ENCODE measurements at regions not wholly inside any gene's neighbourhood (a gene's known extent, or its start where the extent isn't known, plus 50 kb on each side); places are given as distances from the start of the nearest gene placed in this dataset.
"Not testable (repeated sequence)": the region's sequence is repeated elsewhere in the genome, so short reads cannot be mapped to it uniquely, and the experiment has no call there.

DNA sequence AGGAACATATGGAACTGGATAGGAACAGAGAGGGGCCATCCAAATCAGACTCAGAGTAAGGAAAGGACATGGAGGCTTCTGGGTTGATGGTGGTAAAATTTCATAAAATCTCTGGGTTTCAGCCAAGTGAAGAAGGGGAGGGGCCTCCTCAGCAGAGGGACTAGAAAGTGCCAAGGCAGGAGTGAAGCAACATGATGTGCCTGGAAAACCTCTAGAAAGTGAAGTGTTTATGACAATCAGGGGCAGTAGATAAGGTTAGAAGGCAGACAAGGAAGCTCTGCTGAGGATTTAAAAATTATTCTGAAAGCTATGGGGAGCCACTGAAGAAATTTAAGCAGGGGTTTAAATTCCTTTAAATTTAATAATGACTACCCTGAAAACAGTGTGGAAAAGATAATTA lies 126.0 kb upstream of the TENT5A start:
- H3K36me3 ChIP-seq, result no peaks in the 10 kb centered on the region
- DNase-seq, result no peak
- no peak overlapping the region for H3K4me3 ChIP-seq
- H3K27ac ChIP-seq, result no peak overlapping the region
- no peaks in the 10 kb centered on the region for H3K27me3 ChIP-seq
- H3K9me3 ChIP-seq (replicated peaks), result no peaks in the 10 kb centered on the region
- H3K4me1 ChIP-seq, result no peaks in the 10 kb centered on the region

DNA sequence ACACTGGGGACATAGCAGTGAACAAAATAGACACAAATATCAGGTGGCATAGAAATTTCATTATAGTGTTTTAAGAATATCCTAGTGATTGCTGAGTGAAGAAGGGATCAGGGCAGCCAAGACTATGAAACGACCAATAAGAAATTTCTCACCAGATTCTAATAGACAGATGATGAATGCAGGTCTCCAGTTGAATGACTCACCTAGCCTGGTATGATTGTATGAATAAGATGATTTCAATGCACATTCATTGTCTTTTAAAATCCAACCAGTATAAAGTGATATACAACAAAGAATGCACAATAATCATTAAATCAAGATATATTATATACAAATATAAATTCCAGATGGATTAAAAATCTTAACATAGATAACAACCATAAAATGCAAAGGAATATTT lies 124.5 kb upstream of the TENT5A start:
- H3K4me3 ChIP-seq, result no peak overlapping the region
- no peaks in the 10 kb centered on the region for H3K27me3 ChIP-seq
- no peaks in the 10 kb centered on the region for H3K36me3 ChIP-seq
- no peak for DNase-seq
- no peaks in the 10 kb centered on the region for H3K9me3 ChIP-seq (replicated peaks)
- no peaks in the 10 kb centered on the region for H3K4me1 ChIP-seq
- H3K27ac ChIP-seq, result no peak overlapping the region

DNA sequence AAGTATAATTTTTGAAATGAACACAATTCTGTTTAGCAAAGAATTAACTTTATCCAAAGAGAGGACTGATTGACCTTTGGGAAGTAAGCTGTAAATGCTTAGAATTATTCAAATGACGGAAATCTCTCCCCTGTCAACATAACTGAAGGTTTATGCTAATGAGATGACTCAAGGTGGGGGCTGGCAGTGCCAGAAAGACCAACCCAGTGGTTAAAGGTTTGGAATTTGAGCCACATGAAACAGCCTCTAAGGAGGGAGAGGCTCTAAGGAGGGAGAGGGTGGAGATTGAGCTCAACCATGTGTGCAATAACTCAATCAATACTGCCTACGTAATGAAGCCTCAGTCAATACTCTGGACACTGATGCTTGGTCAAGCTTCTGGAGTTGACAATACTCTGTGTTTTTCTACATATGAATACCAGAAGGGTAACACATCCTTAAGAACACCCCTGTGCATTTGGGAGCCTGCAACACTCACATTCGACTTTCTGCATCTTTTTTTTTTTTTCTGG lies 123.4 kb upstream of the TENT5A start:
- Histone ChIP-seq H3K4me1 (no peaks in the 10 kb centered on the region), H3K36me3 (no peaks in the 10 kb centered on the region), H3K27me3 (no peaks in the 10 kb centered on the region), H3K9me3 (replicated peaks) (no peaks in the 10 kb centered on the region), H3K27ac (no peak overlapping the region), H3K4me3 (no peak overlapping the region)
- no peak for DNase-seq

DNA sequence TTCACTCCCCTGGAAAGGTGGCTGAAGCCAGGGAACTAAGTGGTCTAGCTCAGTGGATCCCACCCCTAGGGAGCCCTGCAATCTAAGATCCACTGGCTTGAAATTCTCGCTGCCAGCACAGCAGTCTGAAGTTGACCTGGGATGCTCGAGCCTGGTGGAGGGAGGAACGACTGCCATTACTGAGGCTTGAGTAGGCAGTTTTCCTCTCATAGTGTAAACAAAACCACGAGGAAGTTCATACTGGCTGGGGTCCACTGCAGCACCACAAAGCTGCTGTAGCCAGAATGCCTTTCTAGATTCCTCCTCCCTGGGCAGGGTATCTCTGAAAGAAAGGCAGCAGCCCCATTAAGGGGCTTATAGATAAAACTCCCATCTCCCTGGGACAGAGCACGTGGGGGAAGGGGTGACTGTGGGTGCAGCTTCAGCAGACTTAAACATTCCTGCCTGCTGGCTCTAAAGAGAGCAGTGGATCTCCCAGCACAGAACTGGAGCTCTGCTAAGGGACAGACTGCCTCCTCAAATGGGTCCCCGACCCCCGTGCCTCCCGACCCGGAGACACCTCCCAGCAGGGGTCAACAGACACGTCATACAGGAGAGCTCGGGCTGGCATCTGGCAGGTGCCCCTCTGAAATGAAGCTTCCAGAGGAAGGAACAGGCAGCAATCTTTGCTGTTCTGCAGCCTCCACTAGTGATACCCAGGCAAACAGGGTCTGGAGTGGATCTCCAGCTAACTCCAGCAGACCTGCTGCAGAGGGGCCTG lies 117.4 kb upstream of the TENT5A start:
- not testable (repeated sequence) for H3K4me3 ChIP-seq; DNase-seq; H3K4me1 ChIP-seq; H3K27me3 ChIP-seq; H3K9me3 ChIP-seq (replicated peaks); H3K36me3 ChIP-seq; H3K27ac ChIP-seq

DNA sequence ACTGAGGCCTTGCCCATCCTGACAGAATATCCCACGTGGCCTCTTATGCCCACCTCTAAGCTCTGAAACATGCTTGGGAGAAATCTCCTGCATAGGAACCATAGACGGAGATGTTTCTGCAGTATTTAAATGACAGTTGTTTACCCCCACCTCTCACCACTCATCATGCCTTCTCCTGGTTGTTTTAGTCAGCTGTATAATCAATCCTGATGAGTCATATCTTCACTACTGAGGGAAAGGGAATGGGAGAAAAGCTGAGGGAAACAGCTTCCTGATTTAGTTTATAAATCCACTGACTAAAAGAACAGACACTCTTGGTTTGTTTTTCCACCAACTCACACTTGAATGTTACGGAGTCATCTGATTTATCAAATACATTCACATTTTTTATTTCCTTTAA lies 113.2 kb upstream of the TENT5A start:
- no peak overlapping the region for H3K27ac ChIP-seq
- no peaks in the 10 kb centered on the region for H3K4me1 ChIP-seq
- H3K27me3 ChIP-seq, result peaks cover 3% of the 10 kb centered on the region; the same call in 1 of the 2 replicates
- DNase-seq, result no peak
- H3K4me3 ChIP-seq, result no peak overlapping the region
- no peaks in the 10 kb centered on the region for H3K9me3 ChIP-seq (replicated peaks)
- H3K36me3 ChIP-seq, result no peaks in the 10 kb centered on the region

DNA sequence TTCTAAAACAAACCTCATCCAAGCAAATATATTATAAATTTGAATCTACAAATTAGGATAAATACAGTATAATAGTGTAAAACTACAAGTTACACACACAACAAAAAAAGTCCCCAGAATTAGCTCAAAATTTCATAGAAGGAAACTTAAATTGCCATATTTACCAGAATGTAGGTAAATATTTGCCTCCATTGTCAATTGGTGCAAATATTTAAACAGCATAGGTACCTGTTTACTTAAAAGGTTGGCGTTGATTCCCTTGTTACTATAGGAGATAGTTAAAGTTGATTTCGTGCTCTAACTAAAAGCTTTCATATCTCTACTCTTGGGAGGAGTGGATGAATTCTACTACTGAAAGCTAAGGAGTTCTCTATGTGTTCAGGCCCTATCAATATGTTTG lies 111.6 kb upstream of the TENT5A start:
- Histone ChIP-seq H3K27me3 (peaks cover 3% of the 10 kb centered on the region; the same call in 1 of the 2 replicates), H3K9me3 (replicated peaks) (no peaks in the 10 kb centered on the region), H3K4me1 (no peaks in the 10 kb centered on the region), H3K27ac (no peak overlapping the region), H3K4me3 (no peak overlapping the region), H3K36me3 (no peaks in the 10 kb centered on the region)
- DNase-seq, result no peak

DNA sequence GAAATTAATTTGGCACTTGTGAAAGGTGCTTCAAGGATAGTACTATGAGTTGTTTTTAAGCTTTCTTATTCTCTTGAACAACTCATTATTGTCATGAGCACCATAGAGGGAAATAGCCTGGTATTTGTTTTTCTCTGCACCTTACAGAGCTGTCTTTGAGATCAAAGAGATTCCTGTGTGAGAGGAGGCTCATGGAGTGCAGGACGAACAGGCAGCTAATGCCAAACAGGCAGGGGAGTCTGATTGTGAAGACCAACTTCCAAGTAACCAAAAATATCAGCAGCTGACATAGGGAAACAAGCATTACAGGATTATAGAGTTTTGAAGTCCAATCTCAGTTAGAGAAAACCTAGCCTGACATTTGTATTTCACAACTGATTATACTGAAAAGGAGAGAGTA lies 110.6 kb upstream of the TENT5A start:
- Histone ChIP-seq H3K27me3 (peaks cover 3% of the 10 kb centered on the region; the same call in 1 of the 2 replicates), H3K36me3 (no peaks in the 10 kb centered on the region), H3K4me3 (no peak overlapping the region), H3K27ac (no peak overlapping the region), H3K4me1 (no peaks in the 10 kb centered on the region), H3K9me3 (replicated peaks) (no peaks in the 10 kb centered on the region)
- no peak for DNase-seq

DNA sequence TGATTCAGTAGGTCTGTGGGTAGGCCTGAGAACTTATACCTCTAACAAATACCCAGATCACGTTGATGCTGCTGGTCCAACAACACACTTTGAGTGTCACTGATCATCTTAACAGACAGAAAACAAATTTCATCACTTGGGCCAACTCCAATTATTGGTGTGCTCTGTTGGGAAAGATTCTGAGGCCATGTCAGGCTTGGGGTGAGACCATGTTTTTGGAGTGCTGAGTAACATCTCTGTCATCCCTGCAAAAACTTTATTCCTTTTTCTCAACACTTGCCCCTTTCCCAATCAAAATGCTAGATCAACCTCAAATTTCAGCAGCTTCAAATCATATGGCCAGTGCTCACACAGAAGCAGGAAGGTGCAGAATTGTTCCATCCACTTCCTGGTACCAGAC lies 108.8 kb upstream of the TENT5A start:
- DNase-seq, result no peak

DNA sequence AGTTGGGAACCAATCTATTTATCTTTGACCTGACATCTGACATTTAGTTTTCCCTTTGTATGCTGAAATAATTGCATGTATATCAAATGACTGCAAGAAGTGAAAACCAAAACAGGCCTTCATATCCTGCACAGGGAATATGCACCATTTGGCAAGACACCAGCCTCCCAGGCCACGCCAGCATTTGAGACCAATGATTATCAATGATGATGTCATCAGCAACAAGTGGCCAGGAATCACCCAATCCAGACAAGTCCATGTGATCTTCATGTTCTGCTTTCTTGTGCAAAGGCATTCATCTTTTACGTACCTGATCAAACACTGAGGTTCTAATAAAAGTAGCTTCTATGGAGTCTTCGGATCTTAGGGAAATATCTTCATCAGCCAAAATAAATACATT lies 107.4 kb upstream of the TENT5A start:
- Histone ChIP-seq H3K4me3 (no peak overlapping the region), H3K36me3 (no peaks in the 10 kb centered on the region), H3K27me3 (peaks cover 3% of the 10 kb centered on the region; the same call in 1 of the 2 replicates), H3K9me3 (replicated peaks) (no peaks in the 10 kb centered on the region), H3K27ac (no peak overlapping the region), H3K4me1 (no peaks in the 10 kb centered on the region)
- peak in 1 of 2 experiments; percentile 7 for DNase-seq

More for the DNA sequence above, 108.8 kb upstream of the TENT5A start:
- no peaks in the 10 kb centered on the region for H3K4me1 ChIP-seq
- H3K27me3 ChIP-seq, result peaks cover 3% of the 10 kb centered on the region; the same call in 1 of the 2 replicates
- H3K4me3 ChIP-seq, result no peak overlapping the region
- H3K9me3 ChIP-seq (replicated peaks), result no peaks in the 10 kb centered on the region
- H3K36me3 ChIP-seq, result no peaks in the 10 kb centered on the region
- H3K27ac ChIP-seq, result no peak overlapping the region

DNA sequence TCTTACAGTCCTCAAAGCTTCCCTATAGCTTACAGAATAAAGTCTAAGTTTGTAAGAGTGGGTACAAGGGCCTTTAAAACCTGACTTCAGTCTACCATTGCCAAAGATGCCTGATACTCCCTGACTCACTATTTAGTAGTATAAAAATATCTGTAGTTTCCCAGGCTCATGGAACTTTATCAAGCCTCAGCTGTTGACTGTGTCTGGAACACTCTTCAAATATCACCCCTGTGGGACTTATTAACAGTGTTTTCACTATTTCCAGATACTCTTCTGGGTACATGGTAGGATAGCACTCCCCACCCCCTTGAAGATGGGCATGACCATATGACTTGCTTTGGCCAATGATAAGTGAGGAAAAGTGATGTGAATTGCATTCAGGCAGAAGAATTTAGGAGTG lies 105.3 kb upstream of the TENT5A start:
- Histone ChIP-seq H3K36me3 (no peaks in the 10 kb centered on the region), H3K27me3 (peaks cover 3% of the 10 kb centered on the region; the same call in 1 of the 2 replicates), H3K9me3 (replicated peaks) (no peaks in the 10 kb centered on the region), H3K4me3 (no peak overlapping the region), H3K4me1 (no peaks in the 10 kb centered on the region), H3K27ac (no peak overlapping the region)
- DNase-seq, result no peak

DNA sequence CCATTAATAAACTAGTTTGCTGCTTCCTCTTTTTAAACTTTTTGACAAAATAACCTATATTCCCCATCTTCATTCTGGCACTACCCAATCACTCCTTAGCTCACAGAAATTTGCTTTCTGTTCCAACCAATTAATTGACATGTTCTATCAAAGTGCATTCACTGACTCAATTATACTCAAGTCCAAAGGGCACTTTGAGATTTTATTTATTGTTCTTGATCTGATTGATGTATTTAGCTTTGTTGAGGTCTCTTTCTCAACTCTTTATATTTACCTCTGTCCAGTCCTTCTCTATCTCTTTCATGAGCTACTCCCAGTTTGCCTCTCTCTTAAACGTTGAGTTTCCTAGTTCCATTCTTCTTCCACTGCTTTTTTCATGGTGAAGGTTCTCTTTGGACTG lies 104.4 kb upstream of the TENT5A start:
- H3K27ac ChIP-seq, result no peak overlapping the region
- H3K9me3 ChIP-seq (replicated peaks), result no peaks in the 10 kb centered on the region
- no peaks in the 10 kb centered on the region for H3K4me1 ChIP-seq
- no peaks in the 10 kb centered on the region for H3K36me3 ChIP-seq
- H3K27me3 ChIP-seq, result peaks cover 1% of the 10 kb centered on the region; the same call in 1 of the 2 replicates
- no peak overlapping the region for H3K4me3 ChIP-seq
- DNase-seq, result no peak

DNA sequence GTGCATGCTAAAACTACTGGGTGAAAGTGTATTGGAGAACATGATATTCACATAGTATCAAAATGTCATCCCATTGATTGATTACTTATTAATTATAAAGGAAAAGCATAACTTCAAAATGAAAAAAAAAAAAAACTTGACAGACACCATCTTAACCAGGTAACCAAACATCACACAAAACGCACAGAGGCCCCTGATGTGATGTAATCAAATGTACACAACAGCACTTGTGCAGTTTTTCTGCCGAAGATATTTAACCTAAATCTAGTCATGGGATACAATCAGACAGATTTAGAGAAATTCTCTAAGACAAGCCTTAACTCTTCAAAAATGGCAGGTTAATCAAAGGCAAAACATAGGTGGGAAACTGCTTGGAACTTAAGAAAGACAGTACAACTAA lies 102.0 kb upstream of the TENT5A start:
- H3K4me3 ChIP-seq, result no peak overlapping the region
- no peaks in the 10 kb centered on the region for H3K27me3 ChIP-seq
- DNase-seq, result no peak
- H3K9me3 ChIP-seq (replicated peaks), result no peaks in the 10 kb centered on the region
- no peaks in the 10 kb centered on the region for H3K4me1 ChIP-seq
- H3K36me3 ChIP-seq, result no peaks in the 10 kb centered on the region
- H3K27ac ChIP-seq, result no peak overlapping the region

DNA sequence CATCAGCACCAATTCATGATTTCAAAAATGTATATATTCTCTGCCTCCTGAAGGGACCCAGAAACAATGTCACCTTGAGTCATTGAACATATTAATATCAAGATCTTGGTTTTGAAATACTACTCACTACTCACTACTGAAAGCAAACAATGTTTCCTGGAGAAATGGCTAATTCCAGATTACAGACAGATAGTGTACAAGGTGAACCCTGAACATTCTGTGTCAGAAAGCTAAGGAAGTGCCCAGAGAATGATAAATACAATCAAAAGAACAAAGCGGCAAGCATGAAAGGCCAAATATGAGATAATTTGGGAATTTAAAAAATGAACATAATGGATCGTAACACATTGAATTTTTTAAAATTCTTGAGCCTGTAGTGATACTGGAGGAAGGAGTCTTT lies 101.5 kb upstream of the TENT5A start:
- H3K4me3 ChIP-seq, result no peak overlapping the region
- no peak for DNase-seq
- H3K4me1 ChIP-seq, result no peaks in the 10 kb centered on the region
- H3K27me3 ChIP-seq, result no peaks in the 10 kb centered on the region
- H3K27ac ChIP-seq, result no peak overlapping the region
- no peaks in the 10 kb centered on the region for H3K36me3 ChIP-seq
- no peaks in the 10 kb centered on the region for H3K9me3 ChIP-seq (replicated peaks)

DNA sequence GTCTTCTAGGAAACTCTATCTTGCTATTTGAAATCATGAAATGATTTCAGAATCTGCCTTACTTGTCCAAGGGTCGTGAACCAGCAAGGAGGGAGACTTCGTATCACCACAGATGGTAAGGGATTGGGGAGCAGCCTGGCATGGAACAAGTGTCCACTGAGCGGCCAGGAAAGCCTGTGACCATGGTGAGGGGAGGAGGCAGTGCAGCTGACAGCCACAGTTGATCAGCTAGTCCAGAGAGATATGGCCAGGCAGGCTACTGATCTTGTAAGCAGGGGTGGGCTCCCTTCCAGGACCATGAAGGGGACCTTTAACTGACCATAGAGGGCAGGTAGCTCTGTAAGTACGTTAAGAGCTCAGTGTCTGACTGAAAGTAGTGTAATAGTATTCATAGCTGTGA lies 96.8 kb upstream of the TENT5A start:
- no peak overlapping the region for H3K4me3 ChIP-seq
- no peaks in the 10 kb centered on the region for H3K27me3 ChIP-seq
- H3K36me3 ChIP-seq, result no peaks in the 10 kb centered on the region
- DNase-seq, result no peak
- H3K9me3 ChIP-seq (replicated peaks), result no peaks in the 10 kb centered on the region
- H3K27ac ChIP-seq, result no peak overlapping the region
- H3K4me1 ChIP-seq, result no peaks in the 10 kb centered on the region

DNA sequence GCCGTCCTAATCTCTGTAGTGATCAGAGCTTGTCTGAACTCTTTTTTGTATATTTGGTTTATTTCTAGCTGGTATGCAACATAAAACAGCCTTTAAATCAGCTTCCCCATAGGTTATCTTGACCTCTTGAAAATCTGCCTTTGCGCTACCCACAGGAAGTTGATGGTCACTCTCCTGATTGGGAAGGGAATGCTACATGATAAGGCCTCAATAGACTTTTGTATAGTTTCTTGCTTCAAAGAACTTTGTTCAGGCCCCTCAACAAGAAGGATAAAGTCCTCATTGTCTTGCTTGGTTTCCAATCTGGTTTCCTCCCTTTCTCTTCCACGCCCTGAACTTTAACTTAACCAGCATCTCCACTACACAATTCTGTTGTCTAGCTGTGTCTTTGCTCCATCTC lies 95.4 kb upstream of the TENT5A start:
- H3K36me3 ChIP-seq, result no peaks in the 10 kb centered on the region
- H3K4me1 ChIP-seq, result no peaks in the 10 kb centered on the region
- no peaks in the 10 kb centered on the region for H3K27me3 ChIP-seq
- no peaks in the 10 kb centered on the region for H3K9me3 ChIP-seq (replicated peaks)
- no peak overlapping the region for H3K4me3 ChIP-seq
- H3K27ac ChIP-seq, result no peak overlapping the region
- no peak for DNase-seq

DNA sequence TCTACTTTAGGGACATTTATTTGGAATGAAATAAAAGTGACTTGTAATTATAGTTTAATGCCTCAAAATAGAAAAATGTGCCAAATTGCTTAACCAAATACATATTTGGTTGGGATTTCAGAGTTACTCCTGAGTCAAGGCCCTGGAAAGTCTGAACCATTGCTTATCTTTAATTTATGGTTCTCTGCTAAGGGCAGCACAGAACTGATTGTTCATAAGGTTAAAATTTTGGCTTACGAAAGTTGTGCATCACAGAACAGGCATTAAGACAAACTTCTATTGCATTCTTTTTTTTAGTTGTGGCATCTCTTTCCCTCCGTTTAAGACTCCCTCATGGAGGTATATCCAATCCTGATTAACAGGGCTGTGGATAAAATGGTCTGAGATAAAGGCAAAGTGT lies 92.2 kb upstream of the TENT5A start:
- H3K36me3 ChIP-seq, result no peaks in the 10 kb centered on the region
- H3K4me3 ChIP-seq, result no peak overlapping the region
- no peaks in the 10 kb centered on the region for H3K9me3 ChIP-seq (replicated peaks)
- no peaks in the 10 kb centered on the region for H3K27me3 ChIP-seq
- no peak for DNase-seq
- H3K27ac ChIP-seq, result no peak overlapping the region
- no peaks in the 10 kb centered on the region for H3K4me1 ChIP-seq
